Pulmonary artery endothelial cell (primary cell): ENCODE measurements at regions not wholly inside any gene's neighbourhood (a gene's known extent, or its start where the extent isn't known, plus 50 kb on each side); places are given as distances from the start of the nearest gene placed in this dataset.
A peak's percentile ranks its signal among the peaks of the same experiment; 100 is the strongest.

Source experiments
- DNase-seq: peaks from one replicate; pipeline ENCODE4 v3.0.0-alpha.2; 2011; ENCODE audit warnings: low read depth, low spot score

GRCh38 chr13:59345311-59345710 lies 818.4 kb downstream of the DIAPH3 start:
- no peak for DNase-seq

- DNase-seq = no peak
These were observed 816.6 kb downstream of the DIAPH3 start for GRCh38 chr13:59346999-59347723.

- DNase-seq = no peak
These were observed 815.1 kb downstream of the DIAPH3 start for GRCh38 chr13:59348617-59349016.

- DNase-seq = no peak
These were observed 811.1 kb downstream of the DIAPH3 start for GRCh38 chr13:59352600-59352999.

- no peak for DNase-seq
These were observed 808.9 kb downstream of the DIAPH3 start for GRCh38 chr13:59354665-59355369.

- DNase-seq = peak; percentile 82
These were observed 807.1 kb downstream of the DIAPH3 start for GRCh38 chr13:59356607-59357006.

- no peak for DNase-seq
These were observed 805.7 kb downstream of the DIAPH3 start for GRCh38 chr13:59358014-59358413.

GRCh38 chr13:59360108-59360507 lies 803.6 kb downstream of the DIAPH3 start:
- DNase-seq = no peak

GRCh38 chr13:59360916-59361315 lies 802.8 kb downstream of the DIAPH3 start:
- no peak for DNase-seq

GRCh38 chr13:59363313-59363712 lies 800.4 kb downstream of the DIAPH3 start:
- no peak for DNase-seq

- DNase-seq = no peak
These were observed 799.8 kb downstream of the DIAPH3 start for GRCh38 chr13:59363947-59364346.

GRCh38 chr13:59364641-59365085 lies 799.1 kb downstream of the DIAPH3 start:
- no peak for DNase-seq

GRCh38 chr13:59367467-59367866 lies 796.3 kb downstream of the DIAPH3 start:
- DNase-seq = no peak

GRCh38 chr13:59367904-59368303 lies 795.8 kb downstream of the DIAPH3 start:
- DNase-seq = no peak

- no peak for DNase-seq
These were observed 795.0 kb downstream of the DIAPH3 start for GRCh38 chr13:59368693-59369092.

GRCh38 chr13:59371229-59371628 lies 792.5 kb downstream of the DIAPH3 start:
- no peak for DNase-seq

- DNase-seq = no peak
These were observed 790.4 kb downstream of the DIAPH3 start for GRCh38 chr13:59373341-59373740.

- DNase-seq = no peak
These were observed 789.0 kb downstream of the DIAPH3 start for GRCh38 chr13:59374691-59375090.

GRCh38 chr13:59384154-59384553 lies 779.6 kb downstream of the DIAPH3 start:
- DNase-seq = no peak

GRCh38 chr13:59391696-59392095 lies 772.0 kb downstream of the DIAPH3 start:
- peak; percentile 39 for DNase-seq

- DNase-seq = no peak
These were observed 771.4 kb downstream of the DIAPH3 start for GRCh38 chr13:59392328-59392727.

- DNase-seq = no peak
These were observed 769.2 kb downstream of the DIAPH3 start for GRCh38 chr13:59394496-59394895.

GRCh38 chr13:59398127-59398526 lies 765.6 kb downstream of the DIAPH3 start:
- no peak for DNase-seq
